HPDE6-E6E7 (cell line): ENCODE measurements at regions not wholly inside any gene's neighbourhood (a gene's known extent, or its start where the extent isn't known, plus 50 kb on each side); places are given as distances from the start of the nearest gene placed in this dataset.
A peak's percentile ranks its signal among the peaks of the same experiment; 100 is the strongest.

Experiments used
- DNase-seq: peaks from one replicate; pipeline ENCODE4 v3.0.0; 2011; ENCODE audit warnings: missing footprints; ENCODE audit errors: extremely low spot score

GRCh38 chr1:82221721-82222120 is 421.0 kb downstream of the ADGRL2 start:
- DNase-seq, result no peak

GRCh38 chr1:82220754-82221153 is 420.0 kb downstream of the ADGRL2 start:
- no peak for DNase-seq

GRCh38 chr1:82219841-82220240 is 419.1 kb downstream of the ADGRL2 start:
- no peak for DNase-seq

GRCh38 chr1:82218846-82219245 is 418.1 kb downstream of the ADGRL2 start:
- no peak for DNase-seq

GRCh38 chr1:82215853-82216175 is 415.1 kb downstream of the ADGRL2 start:
- DNase-seq, result no peak

- DNase-seq, result no peak
Measured at GRCh38 chr1:82215056-82215852, 414.5 kb downstream of the ADGRL2 start.

GRCh38 chr1:82214606-82215005 is 413.9 kb downstream of the ADGRL2 start:
- no peak for DNase-seq

- DNase-seq, result no peak
Measured at GRCh38 chr1:82197606-82198005, 396.9 kb downstream of the ADGRL2 start.

- no peak for DNase-seq
Measured at GRCh38 chr1:82195245-82195644, 394.5 kb downstream of the ADGRL2 start.

GRCh38 chr1:82185084-82185483 is 384.4 kb downstream of the ADGRL2 start:
- DNase-seq, result no peak

- DNase-seq, result no peak
Measured at GRCh38 chr1:82181846-82182245, 381.1 kb downstream of the ADGRL2 start.

GRCh38 chr1:82179131-82179530 is 378.4 kb downstream of the ADGRL2 start:
- no peak for DNase-seq

GRCh38 chr1:82177192-82177591 is 376.5 kb downstream of the ADGRL2 start:
- DNase-seq, result no peak

- DNase-seq, result no peak
Measured at GRCh38 chr1:82171955-82172354, 371.2 kb downstream of the ADGRL2 start.

GRCh38 chr1:82168482-82168881 is 367.7 kb downstream of the ADGRL2 start:
- DNase-seq, result no peak

- DNase-seq, result no peak
Measured at GRCh38 chr1:82165304-82165703, 364.6 kb downstream of the ADGRL2 start.

- no peak for DNase-seq
Measured at GRCh38 chr1:82162486-82163420, 362.0 kb downstream of the ADGRL2 start.

GRCh38 chr1:82161700-82162141 is 361.0 kb downstream of the ADGRL2 start:
- no peak for DNase-seq

- DNase-seq, result no peak
Measured at GRCh38 chr1:82160903-82161302, 360.2 kb downstream of the ADGRL2 start.

- peak; percentile 23 for DNase-seq
Measured at GRCh38 chr1:82160036-82160435, 359.3 kb downstream of the ADGRL2 start.

- DNase-seq, result no peak
Measured at GRCh38 chr1:82158981-82159380, 358.2 kb downstream of the ADGRL2 start.

GRCh38 chr1:82154219-82154970 is 353.7 kb downstream of the ADGRL2 start:
- no peak for DNase-seq
